Activated CD4-positive, alpha-beta T cell treated with anti-CD3 and anti-CD28 coated beads for 1 hour (primary cell): ENCODE measurements at regions not wholly inside any gene's neighbourhood (a gene's known extent, or its start where the extent isn't known, plus 50 kb on each side); places are given as distances from the start of the nearest gene placed in this dataset.
A peak's percentile ranks its signal among the peaks of the same experiment; 100 is the strongest.
"Not testable (repeated sequence)": the region's sequence is repeated elsewhere in the genome, so short reads cannot be mapped to it uniquely, and the experiment has no call there.

Experiments used
- DNase-seq: peaks from one replicate; pipeline ENCODE4 v3.0.0-alpha.2; 2020

- DNase-seq: no peak
Observed at GRCh38 chr1:9442278-9442846, 96.9 kb upstream of the SLC25A33 start.

- no peak for DNase-seq
Observed at GRCh38 chr1:9442986-9443385, 96.3 kb upstream of the SLC25A33 start.

- no peak for DNase-seq
Observed at GRCh38 chr1:9443913-9444445, 95.3 kb upstream of the SLC25A33 start.

GRCh38 chr1:9444532-9444931, 94.7 kb upstream of the SLC25A33 start:
- DNase-seq: no peak

- not testable (repeated sequence) for DNase-seq
Observed at GRCh38 chr1:9445081-9445480, 94.2 kb upstream of the SLC25A33 start.

- no peak for DNase-seq
Observed at GRCh38 chr1:9447215-9447960, 91.9 kb upstream of the SLC25A33 start.

- no peak for DNase-seq
Observed at GRCh38 chr1:9448132-9449109, 90.8 kb upstream of the SLC25A33 start.

- no peak for DNase-seq
Observed at GRCh38 chr1:9449110-9449627, 90.1 kb upstream of the SLC25A33 start.

GRCh38 chr1:9449976-9450696, 89.1 kb upstream of the SLC25A33 start:
- no peak for DNase-seq

- no peak for DNase-seq
Observed at GRCh38 chr1:9451081-9451480, 88.2 kb upstream of the SLC25A33 start.

- DNase-seq: no peak
Observed at GRCh38 chr1:9452516-9453140, 86.6 kb upstream of the SLC25A33 start.

GRCh38 chr1:9453375-9453774, 85.9 kb upstream of the SLC25A33 start:
- no peak for DNase-seq

GRCh38 chr1:9453779-9454418, 85.4 kb upstream of the SLC25A33 start:
- no peak for DNase-seq

- DNase-seq: no peak
Observed at GRCh38 chr1:9454494-9455066, 84.7 kb upstream of the SLC25A33 start.

GRCh38 chr1:9455487-9456234, 83.6 kb upstream of the SLC25A33 start:
- peak; percentile 60 for DNase-seq

GRCh38 chr1:9456833-9457232, 82.4 kb upstream of the SLC25A33 start:
- no peak for DNase-seq

GRCh38 chr1:9459816-9460407, 79.4 kb upstream of the SLC25A33 start:
- no peak for DNase-seq

- no peak for DNase-seq
Observed at GRCh38 chr1:9465640-9466039, 73.6 kb upstream of the SLC25A33 start.
